ENCODE measurements at regions not wholly inside any gene's neighbourhood (a gene's known extent, or its start where the extent isn't known, plus 50 kb on each side); places are given as distances from the start of the nearest gene placed in this dataset.

- POLR2A ChIA-PET: no interaction called here
- no peaks in the 10 kb centered on the region for H3K79me2 ChIP-seq (ENCODE audit: insufficient read depth)
- no peaks in the 10 kb centered on the region for H3K27me3 ChIP-seq (ENCODE audit: insufficient read depth)
- no peak for DNase-seq
- no peak overlapping the region for H2AFZ ChIP-seq (ENCODE audit: low read depth)
- H3K4me2 ChIP-seq: no peak overlapping the region
- H3K9ac ChIP-seq: no peak overlapping the region
- no peaks in the 10 kb centered on the region for H4K20me1 ChIP-seq (ENCODE audit: insufficient read depth)
- H3K27ac ChIP-seq (ENCODE audit: low read depth in 2 of 2, low read length in 1 of 2): peak overlapping the region in 1 of 2 experiments; percentile 21; a peak in 1 of 4 replicates
- H3K4me1 ChIP-seq (ENCODE audit: control insufficient read depth in 1 of 2, insufficient read depth in 2 of 2, low read depth in 1 of 2, low read length in 1 of 2): no peaks in the 10 kb centered on the region; a peak in 1 of 4 replicates
- whole genome bisulfite sequencing (ENCODE audit: low lambda C conversion rate): 52% methylated on average over 1 of the region's 1 CpG
- H3K9me2 ChIP-seq: no peaks in the 10 kb centered on the region
- H3F3A ChIP-seq (replicated peaks; ENCODE audit: insufficient read depth): no peaks in the 10 kb centered on the region
- H3K4me3 ChIP-seq (ENCODE audit: low read depth in 2 of 2, low read length in 1 of 2): no peak overlapping the region
- H3K36me3 ChIP-seq (replicated peaks in 1 of 2; ENCODE audit: control insufficient read depth in 1 of 2, insufficient read depth in 2 of 2, low read length in 1 of 2): no peaks in the 10 kb centered on the region
- H3K9me3 ChIP-seq: no peaks in the 10 kb centered on the region
- TF ChIP-seq POLR2AphosphoS5 (IDR thresholded peaks at IDR 0.05; ENCODE audit: low read depth, low read length) (no peak), FOSL2 (IDR thresholded peaks at IDR 0.05; ENCODE audit: borderline replicate concordance, low read depth) (peak; percentile 18; the same call in 1 of the 2 replicates)
- CTCF ChIA-PET: no interaction called here
Measured at GRCh38 chr4:137644201-137644600, 111.9 kb upstream of the PCDH18 start.

DNA sequence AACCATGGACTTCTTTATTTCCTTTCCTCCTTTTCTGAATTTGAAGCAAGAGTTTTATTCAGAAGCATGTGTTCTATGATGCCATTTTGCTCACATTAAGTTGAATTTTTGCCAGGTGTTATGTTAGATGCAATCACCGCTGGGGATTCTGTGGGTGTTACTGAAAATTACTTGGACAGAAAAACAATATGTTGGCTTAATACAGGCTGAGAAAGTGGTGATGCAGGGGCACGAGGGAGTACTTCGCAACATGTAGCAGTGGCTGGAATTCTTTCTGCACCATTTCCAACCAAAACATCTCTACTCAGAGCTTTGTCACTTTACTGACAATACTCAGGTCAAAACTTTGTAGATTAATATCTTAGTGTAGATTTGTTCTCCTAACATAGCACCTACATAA, 109.2 kb upstream of the PCDH18 start:
- Histone ChIP-seq H3F3A (replicated peaks; ENCODE audit: insufficient read depth) (no peaks in the 10 kb centered on the region), H3K27me3 (ENCODE audit: insufficient read depth) (no peaks in the 10 kb centered on the region), H3K9me2 (no peaks in the 10 kb centered on the region), H3K4me2 (no peak overlapping the region), H3K4me1 (ENCODE audit: control insufficient read depth in 1 of 2, insufficient read depth in 2 of 2, low read depth in 1 of 2, low read length in 1 of 2) (no peaks in the 10 kb centered on the region; a peak in 2 of 4 replicates), H4K20me1 (ENCODE audit: insufficient read depth) (no peaks in the 10 kb centered on the region), H3K79me2 (ENCODE audit: insufficient read depth) (no peaks in the 10 kb centered on the region), H3K9ac (no peak overlapping the region), H3K4me3 (ENCODE audit: low read depth in 2 of 2, low read length in 1 of 2) (no peak overlapping the region), H3K36me3 (replicated peaks in 1 of 2; ENCODE audit: control insufficient read depth in 1 of 2, insufficient read depth in 2 of 2, low read length in 1 of 2) (no peaks in the 10 kb centered on the region), H3K27ac (ENCODE audit: low read depth in 2 of 2, low read length in 1 of 2) (no peak overlapping the region), H3K9me3 (no peaks in the 10 kb centered on the region), H2AFZ (ENCODE audit: low read depth) (no peak overlapping the region)
- ChIA-PET CTCF (interaction anchor here (0.8 to 1.5 kb wide), 2 partner anchors 12 to 15 kb away, joined by 3 to 4 read pairs; no protein-coding TSS in a partner anchor), POLR2A (no interaction called here)
- TF ChIP-seq EP300 (IDR thresholded peaks at IDR 0.05; ENCODE audit: borderline replicate concordance in 1 of 2, low read depth in 1 of 2, low read length in 1 of 2): no peak
- 82% methylated on average over 3 of the region's 3 CpGs for WGBS (ENCODE audit: low lambda C conversion rate)
- DNase-seq: no peak

- H3K79me2 ChIP-seq (ENCODE audit: insufficient read depth): no peaks in the 10 kb centered on the region
- ChIA-PET CTCF (interaction anchor here (0.8 to 1.5 kb wide), 2 partner anchors 12 to 16 kb away, joined by 3 to 4 read pairs; no protein-coding TSS in a partner anchor), POLR2A (no interaction called here)
- TF ChIP-seq MXI1 (IDR thresholded peaks at IDR 0.05; ENCODE audit: low read depth, low read length) (no peak), ELF1 (IDR thresholded peaks at IDR 0.05) (no peak), POLR2AphosphoS5 (IDR thresholded peaks at IDR 0.05; ENCODE audit: low read depth, low read length) (no peak), GABPA (IDR thresholded peaks at IDR 0.05; ENCODE audit: low read depth) (no peak), EP300 (IDR thresholded peaks at IDR 0.05; ENCODE audit: borderline replicate concordance in 1 of 2, low read depth in 1 of 2, low read length in 1 of 2) (no peak), RAD21 (IDR thresholded peaks at IDR 0.05; ENCODE audit: low read length) (no peak)
- H3K9ac ChIP-seq: no peak overlapping the region
- H3K36me3 ChIP-seq (replicated peaks in 1 of 2; ENCODE audit: control insufficient read depth in 1 of 2, insufficient read depth in 2 of 2, low read length in 1 of 2): no peaks in the 10 kb centered on the region
- H2AFZ ChIP-seq (ENCODE audit: low read depth): no peak overlapping the region
- H3K4me1 ChIP-seq (ENCODE audit: control insufficient read depth in 1 of 2, insufficient read depth in 2 of 2, low read depth in 1 of 2, low read length in 1 of 2): peaks cover 0 to 3% of the 10 kb centered on the region in 2 experiments; a peak in 2 of 4 replicates
- 94% methylated on average over 1 of the region's 1 CpG for WGBS (ENCODE audit: low lambda C conversion rate)
- no peaks in the 10 kb centered on the region for H3K27me3 ChIP-seq (ENCODE audit: insufficient read depth)
- no peaks in the 10 kb centered on the region for H3K9me3 ChIP-seq
- no peak overlapping the region for H3K4me3 ChIP-seq (ENCODE audit: low read depth in 2 of 2, low read length in 1 of 2)
- no peaks in the 10 kb centered on the region for H4K20me1 ChIP-seq (ENCODE audit: insufficient read depth)
- H3K4me2 ChIP-seq: no peak overlapping the region
- H3K27ac ChIP-seq (ENCODE audit: low read depth in 2 of 2, low read length in 1 of 2): no peak overlapping the region
- H3K9me2 ChIP-seq: no peaks in the 10 kb centered on the region
- H3F3A ChIP-seq (replicated peaks; ENCODE audit: insufficient read depth): no peaks in the 10 kb centered on the region
- no peak for DNase-seq
Measured at GRCh38 chr4:137640838-137641158, 108.5 kb upstream of the PCDH18 start.
